AG09309 (cell line): ENCODE measurements at regions not wholly inside any gene's neighbourhood (a gene's known extent, or its start where the extent isn't known, plus 50 kb on each side); places are given as distances from the start of the nearest gene placed in this dataset.

Experiments used
- DNase-seq: peaks from one replicate; pipeline ENCODE4 v3.0.0-alpha.2; 2010; ENCODE audit warnings: low read depth
- H3K4me3 ChIP-seq: 2 replicates; pipeline ENCODE4 v1.5.1; 2011; ENCODE audit warnings: mild to moderate bottlenecking, low read depth, low read length, moderate library complexity; ENCODE audit not compliant: control insufficient read depth
- TF ChIP-seq, protein P1 (sequence below): IDR thresholded peaks from 2 replicates; pipeline ENCODE4 v1.5.1; 2011; ENCODE audit warnings: mild to moderate bottlenecking, low read depth, low read length, inconsistent platforms; ENCODE audit not compliant: insufficient read depth, control insufficient read depth; ENCODE audit errors: missing control alignments

DNA sequence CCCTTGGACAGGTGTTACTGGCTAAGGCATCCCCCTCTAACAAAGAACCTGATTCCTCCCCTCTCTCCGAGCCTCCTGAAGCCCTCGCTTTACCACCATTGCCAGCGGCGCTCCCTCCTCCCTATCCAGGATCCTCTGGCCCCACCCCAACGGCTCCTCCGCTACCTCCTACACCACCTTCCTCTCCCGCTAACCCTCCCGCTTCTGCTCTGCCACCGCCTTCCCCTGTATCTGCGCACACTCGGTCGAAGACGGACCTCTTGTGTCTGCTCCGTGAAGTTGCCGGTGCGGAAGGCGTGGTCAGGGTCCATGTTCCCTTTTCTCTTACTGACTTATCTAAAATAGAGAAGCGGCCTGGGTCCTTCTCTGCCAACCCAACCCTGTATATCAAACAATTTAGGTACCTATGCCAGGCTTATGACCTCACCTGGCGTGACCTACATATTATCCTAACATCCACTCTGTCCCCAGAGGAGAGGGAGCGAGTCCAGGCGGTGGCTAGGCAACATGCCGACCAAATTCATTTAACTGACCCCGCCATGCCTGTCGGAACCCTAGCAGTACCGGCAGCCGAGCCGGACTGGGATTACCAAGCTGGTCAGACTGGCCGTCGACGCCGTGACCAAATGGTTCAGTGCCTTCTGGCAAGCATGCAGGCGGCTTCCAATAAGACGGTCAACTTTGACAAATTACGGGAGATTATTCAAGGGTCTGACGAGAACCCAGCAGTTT is 958.9 kb downstream of the RPA4 start:
- TF ChIP-seq, protein P1, sequence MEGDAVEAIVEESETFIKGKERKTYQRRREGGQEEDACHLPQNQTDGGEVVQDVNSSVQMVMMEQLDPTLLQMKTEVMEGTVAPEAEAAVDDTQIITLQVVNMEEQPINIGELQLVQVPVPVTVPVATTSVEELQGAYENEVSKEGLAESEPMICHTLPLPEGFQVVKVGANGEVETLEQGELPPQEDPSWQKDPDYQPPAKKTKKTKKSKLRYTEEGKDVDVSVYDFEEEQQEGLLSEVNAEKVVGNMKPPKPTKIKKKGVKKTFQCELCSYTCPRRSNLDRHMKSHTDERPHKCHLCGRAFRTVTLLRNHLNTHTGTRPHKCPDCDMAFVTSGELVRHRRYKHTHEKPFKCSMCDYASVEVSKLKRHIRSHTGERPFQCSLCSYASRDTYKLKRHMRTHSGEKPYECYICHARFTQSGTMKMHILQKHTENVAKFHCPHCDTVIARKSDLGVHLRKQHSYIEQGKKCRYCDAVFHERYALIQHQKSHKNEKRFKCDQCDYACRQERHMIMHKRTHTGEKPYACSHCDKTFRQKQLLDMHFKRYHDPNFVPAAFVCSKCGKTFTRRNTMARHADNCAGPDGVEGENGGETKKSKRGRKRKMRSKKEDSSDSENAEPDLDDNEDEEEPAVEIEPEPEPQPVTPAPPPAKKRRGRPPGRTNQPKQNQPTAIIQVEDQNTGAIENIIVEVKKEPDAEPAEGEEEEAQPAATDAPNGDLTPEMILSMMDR: no peak
- H3K4me3 ChIP-seq: no peak overlapping the region
- DNase-seq: no peak

DNA sequence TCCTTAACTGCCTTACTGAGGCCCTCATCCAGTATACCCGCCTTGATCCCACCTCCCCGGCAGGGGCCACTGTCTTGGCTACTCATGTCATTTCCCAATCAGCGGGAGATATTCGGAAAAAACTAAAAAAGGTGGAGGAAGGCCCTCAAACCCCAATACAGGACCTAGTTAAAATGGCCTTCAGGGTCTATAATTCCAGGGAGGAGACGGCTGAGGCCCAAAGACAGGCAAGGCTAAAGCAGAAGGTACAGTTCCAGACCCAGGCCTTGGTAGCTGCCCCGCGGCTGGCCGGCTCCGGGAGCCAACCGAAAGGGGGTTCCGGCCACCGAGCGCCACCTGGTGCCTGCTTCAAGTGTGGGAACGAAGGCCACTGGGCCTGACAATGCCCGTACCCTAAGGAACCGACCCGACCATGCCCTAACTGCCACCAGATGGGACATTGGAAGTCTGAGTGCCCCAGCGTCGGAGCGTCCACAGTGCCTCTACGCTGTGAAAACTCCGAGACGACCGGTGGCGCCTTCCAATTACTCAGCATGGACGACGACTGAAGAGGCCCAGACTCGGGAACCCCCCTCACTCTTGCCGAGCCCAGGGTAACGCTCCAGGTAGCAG is 959.6 kb downstream of the RPA4 start:
- TF ChIP-seq, protein P1: no peak
- H3K4me3 ChIP-seq: no peak overlapping the region
- DNase-seq: no peak

DNA sequence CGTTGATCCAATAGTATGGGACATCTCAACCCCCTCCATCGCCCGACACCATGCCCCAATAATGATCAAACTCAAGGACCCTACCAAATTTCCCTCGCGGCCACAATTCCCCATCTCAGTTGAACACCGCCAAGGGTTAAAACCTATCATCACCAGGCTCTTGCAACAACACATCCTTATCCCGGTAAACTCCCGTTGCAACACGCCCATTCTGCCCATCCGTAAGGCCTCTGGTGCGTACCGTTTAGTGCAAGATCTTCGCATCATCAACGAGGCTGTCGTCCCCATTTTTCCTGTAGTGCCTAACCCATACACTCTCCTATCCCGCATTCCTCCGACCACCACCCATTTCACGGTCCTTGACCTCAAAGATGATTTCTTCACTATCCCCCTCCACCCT is 960.5 kb downstream of the RPA4 start:
- no peak for DNase-seq
- H3K4me3 ChIP-seq: no peak overlapping the region
- TF ChIP-seq, protein P1: no peak

DNA sequence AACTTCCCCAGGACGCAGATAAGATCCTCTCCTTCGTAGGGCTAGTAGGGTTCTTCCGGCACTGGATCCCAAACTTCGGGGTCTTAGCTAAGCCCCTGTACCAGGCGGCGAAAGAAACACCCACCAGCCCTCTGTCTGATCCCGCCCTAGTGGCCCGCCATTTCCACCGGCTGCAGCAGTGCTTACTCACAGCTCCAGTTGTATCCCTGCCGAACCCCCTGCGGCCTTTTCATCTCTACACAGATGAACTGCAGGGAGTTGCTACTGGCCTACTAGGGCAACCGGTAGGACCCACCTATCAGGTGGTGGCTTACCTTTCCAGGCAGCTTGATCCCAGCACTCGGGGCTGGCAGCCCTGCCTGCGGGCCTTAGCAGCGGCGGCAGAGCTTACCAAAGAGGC is 961.2 kb downstream of the RPA4 start:
- TF ChIP-seq, protein P1: no peak
- H3K4me3 ChIP-seq: no peak overlapping the region
- DNase-seq: no peak

DNA sequence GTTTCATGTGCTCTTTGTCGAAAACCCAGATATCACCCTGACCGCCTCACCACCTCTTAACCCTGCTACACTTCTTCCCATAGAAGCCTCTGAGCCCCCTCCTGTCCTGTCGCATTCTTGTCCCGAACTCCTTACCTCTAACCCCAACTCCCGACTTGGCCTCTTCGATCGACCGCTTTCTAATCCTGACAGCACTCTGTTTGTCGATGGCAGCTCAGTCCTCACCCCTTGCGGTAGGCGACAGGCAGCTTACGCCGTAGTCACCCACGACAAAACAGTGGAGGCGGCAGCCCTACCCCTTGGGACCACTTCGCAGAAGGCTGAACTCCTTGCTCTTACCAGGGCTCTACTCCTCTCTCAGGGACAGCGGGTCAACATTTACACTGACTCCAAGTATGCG is 961.7 kb downstream of the RPA4 start:
- TF ChIP-seq, protein P1: no peak
- H3K4me3 ChIP-seq: no peak overlapping the region
- no peak for DNase-seq

DNA sequence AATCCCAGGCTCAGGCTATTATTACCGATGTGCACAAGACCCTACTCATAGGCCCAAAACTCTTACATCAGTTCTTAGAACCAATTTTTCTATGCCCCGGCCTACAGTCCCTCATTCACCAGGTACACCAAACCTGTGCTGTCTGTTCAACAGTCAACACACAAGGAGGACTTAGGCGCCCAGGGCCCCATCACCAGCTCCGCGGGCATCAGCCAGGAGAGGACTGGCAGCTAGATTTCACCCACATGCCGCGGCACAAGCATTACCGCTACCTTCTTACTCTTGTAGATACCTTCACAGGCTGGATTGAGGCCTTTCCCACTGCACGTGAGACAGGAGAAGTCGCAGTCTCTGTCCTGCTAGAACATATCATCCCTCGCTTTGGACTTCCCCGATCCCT is 962.5 kb downstream of the RPA4 start:
- TF ChIP-seq, protein P1: no peak
- no peak overlapping the region for H3K4me3 ChIP-seq
- no peak for DNase-seq
